ENCODE measurements at regions not wholly inside any gene's neighbourhood (a gene's known extent, or its start where the extent isn't known, plus 50 kb on each side); places are given as distances from the start of the nearest gene placed in this dataset.

- intact Hi-C loops (cut with micrococcal nuclease), result no loop called here
- H3K4me3 Mint-ChIP-seq, result no peak overlapping the region
- no peak for TF ChIP-seq CTCF (IDR thresholded peaks at IDR 0.05)
- no peak overlapping the region for H3K27ac Mint-ChIP-seq
- H3K4me3 ChIP-seq (ENCODE audit: low read length), result no peak overlapping the region
- H3K27me3 Mint-ChIP-seq (ENCODE audit: low read depth in 2 of 2), result peaks cover 0 to 3% of the 10 kb centered on the region in 2 donors
- no peaks in the 10 kb centered on the region for H3K36me3 ChIP-seq (ENCODE audit: control insufficient read depth, insufficient read depth, low read length)
- no peaks in the 10 kb centered on the region for H3K4me1 Mint-ChIP-seq
- H3K27ac ChIP-seq (ENCODE audit: low read length), result no peak overlapping the region
- 66% methylated on average over 5 of the region's 5 CpGs for WGBS (ENCODE audit: insufficient coverage)
- no peak for DNase-seq
- ATAC-seq, result no peak
- no peaks in the 10 kb centered on the region for H3K36me3 Mint-ChIP-seq
- no peaks in the 10 kb centered on the region for H3K9me3 Mint-ChIP-seq
- H3K4me1 ChIP-seq (ENCODE audit: control insufficient read depth, insufficient read depth, low read length), result peaks cover 11% of the 10 kb centered on the region
- no peaks in the 10 kb centered on the region for H3K27me3 ChIP-seq (ENCODE audit: control insufficient read depth, insufficient read depth, low read length)
- H3K9me3 ChIP-seq (ENCODE audit: control insufficient read depth, insufficient read depth, low read length), result no peaks in the 10 kb centered on the region
Measured at GRCh38 chr9:110064803-110065202, 143.2 kb downstream of the C9orf152 start.

GRCh38 chr9:110065532-110065931, 142.4 kb downstream of the C9orf152 start:
- no peak overlapping the region for H3K27ac ChIP-seq (ENCODE audit: low read length)
- Mint-ChIP-seq H3K4me3 (no peak overlapping the region), H3K27me3 (ENCODE audit: low read depth in 2 of 2) (peaks cover 0 to 3% of the 10 kb centered on the region in 2 donors), H3K27ac (no peak overlapping the region), H3K4me1 (no peaks in the 10 kb centered on the region), H3K9me3 (no peaks in the 10 kb centered on the region), H3K36me3 (no peaks in the 10 kb centered on the region)
- intact Hi-C loops (cut with micrococcal nuclease), result no loop called here
- no peaks in the 10 kb centered on the region for H3K27me3 ChIP-seq (ENCODE audit: control insufficient read depth, insufficient read depth, low read length)
- H3K9me3 ChIP-seq (ENCODE audit: control insufficient read depth, insufficient read depth, low read length), result no peaks in the 10 kb centered on the region
- no peak for DNase-seq
- 73% methylated on average over 2 of the region's 2 CpGs for WGBS (ENCODE audit: insufficient coverage)
- peaks cover 11% of the 10 kb centered on the region for H3K4me1 ChIP-seq (ENCODE audit: control insufficient read depth, insufficient read depth, low read length)
- no peak overlapping the region for H3K4me3 ChIP-seq (ENCODE audit: low read length)
- no peak for ATAC-seq
- no peaks in the 10 kb centered on the region for H3K36me3 ChIP-seq (ENCODE audit: control insufficient read depth, insufficient read depth, low read length)
- TF ChIP-seq CTCF (IDR thresholded peaks at IDR 0.05), result no peak

GRCh38 chr9:110066929-110067716, 140.8 kb downstream of the C9orf152 start:
- no peaks in the 10 kb centered on the region for H3K9me3 Mint-ChIP-seq
- no peaks in the 10 kb centered on the region for H3K36me3 ChIP-seq (ENCODE audit: control insufficient read depth, insufficient read depth, low read length)
- H3K27ac Mint-ChIP-seq, result no peak overlapping the region
- no peak overlapping the region for H3K4me3 Mint-ChIP-seq
- H3K27me3 Mint-ChIP-seq (ENCODE audit: low read depth in 2 of 2), result peaks cover 0 to 3% of the 10 kb centered on the region in 2 donors
- DNase-seq, result no peak
- no peaks in the 10 kb centered on the region for H3K36me3 Mint-ChIP-seq
- intact Hi-C loops (cut with micrococcal nuclease), result no loop called here
- 76% methylated on average over 5 of the region's 6 CpGs for WGBS (ENCODE audit: insufficient coverage)
- H3K27ac ChIP-seq (ENCODE audit: low read length), result no peak overlapping the region
- no peaks in the 10 kb centered on the region for H3K4me1 Mint-ChIP-seq
- TF ChIP-seq CTCF (IDR thresholded peaks at IDR 0.05), result no peak
- peaks cover 11% of the 10 kb centered on the region for H3K4me1 ChIP-seq (ENCODE audit: control insufficient read depth, insufficient read depth, low read length)
- no peaks in the 10 kb centered on the region for H3K9me3 ChIP-seq (ENCODE audit: control insufficient read depth, insufficient read depth, low read length)
- no peak overlapping the region for H3K4me3 ChIP-seq (ENCODE audit: low read length)
- ATAC-seq, result no peak
- no peaks in the 10 kb centered on the region for H3K27me3 ChIP-seq (ENCODE audit: control insufficient read depth, insufficient read depth, low read length)

- H3K27me3 Mint-ChIP-seq (ENCODE audit: low read depth in 2 of 2), result no peaks in the 10 kb centered on the region
- H3K36me3 Mint-ChIP-seq, result no peaks in the 10 kb centered on the region
- Histone ChIP-seq H3K4me3 (ENCODE audit: low read length) (no peak overlapping the region), H3K36me3 (ENCODE audit: control insufficient read depth, insufficient read depth, low read length) (no peaks in the 10 kb centered on the region), H3K4me1 (ENCODE audit: control insufficient read depth, insufficient read depth, low read length) (peaks cover 11% of the 10 kb centered on the region), H3K27ac (ENCODE audit: low read length) (no peak overlapping the region), H3K27me3 (ENCODE audit: control insufficient read depth, insufficient read depth, low read length) (no peaks in the 10 kb centered on the region), H3K9me3 (ENCODE audit: control insufficient read depth, insufficient read depth, low read length) (no peaks in the 10 kb centered on the region)
- no peak for ATAC-seq
- no peaks in the 10 kb centered on the region for H3K9me3 Mint-ChIP-seq
- no peaks in the 10 kb centered on the region for H3K4me1 Mint-ChIP-seq
- no peak overlapping the region for H3K27ac Mint-ChIP-seq
- no peak for DNase-seq
- H3K4me3 Mint-ChIP-seq, result no peak overlapping the region
- TF ChIP-seq CTCF (IDR thresholded peaks at IDR 0.05), result no peak
- intact Hi-C loops (cut with micrococcal nuclease), result no loop called here
Measured at GRCh38 chr9:110068212-110068611, 139.7 kb downstream of the C9orf152 start.
